H9 (cell line): ENCODE measurements at regions not wholly inside any gene's neighbourhood (a gene's known extent, or its start where the extent isn't known, plus 50 kb on each side); places are given as distances from the start of the nearest gene placed in this dataset.

Experiments used
- DNase-seq: peaks from one replicate; pipeline ENCODE4 v3.0.0-alpha.2; 2017
- H2AFZ ChIP-seq: one replicate; pipeline ENCODE4 v1.6.1; 2013; ENCODE audit warnings: mild to moderate bottlenecking, low read length, control low read depth, moderate library complexity
- H2AK5ac ChIP-seq: 2 replicates; pipeline ENCODE4 v1.6.1; 2013; ENCODE audit warnings: low read length, control low read depth, mixed read lengths; ENCODE audit not compliant: insufficient read length
- H2BK120ac ChIP-seq: one replicate; pipeline ENCODE4 v1.6.1; 2013; ENCODE audit warnings: low read depth, mild to moderate bottlenecking, low read length, control low read depth, inconsistent platforms; ENCODE audit not compliant: poor library complexity, severe bottlenecking
- H2BK12ac ChIP-seq: 2 replicates; pipeline ENCODE4 v1.6.1; 2013; ENCODE audit warnings: low read length, control low read depth, mixed read lengths, low read depth; ENCODE audit not compliant: insufficient read length
- H2BK15ac ChIP-seq: 2 replicates; pipeline ENCODE4 v1.6.1; 2013; ENCODE audit warnings: low read depth, low read length, control low read depth
- H2BK20ac ChIP-seq: one replicate; pipeline ENCODE4 v1.6.1; 2013; ENCODE audit warnings: low read depth, mild to moderate bottlenecking, low read length, control low read depth, inconsistent platforms; ENCODE audit not compliant: poor library complexity, severe bottlenecking
- H2BK5ac ChIP-seq: 2 replicates; pipeline ENCODE4 v1.6.1; 2013; ENCODE audit warnings: low read length, control low read depth, mixed read lengths; ENCODE audit not compliant: insufficient read length
- H3K14ac ChIP-seq: 2 replicates; pipeline ENCODE4 v1.6.1; 2013; ENCODE audit warnings: low read length, control low read depth; ENCODE audit not compliant: insufficient read depth
- H3K18ac ChIP-seq: 2 replicates; pipeline ENCODE4 v1.6.1; 2013; ENCODE audit warnings: low read depth, mild to moderate bottlenecking, mixed read lengths, low read length, control low read depth; ENCODE audit not compliant: insufficient read length
- H3K23ac ChIP-seq: 2 replicates; pipeline ENCODE4 v1.6.1; 2013; ENCODE audit warnings: low read length, control low read depth, mixed read lengths, low read depth; ENCODE audit not compliant: insufficient read length
- H3K23me2 ChIP-seq: 2 replicates; pipeline ENCODE4 v1.6.1; 2013; ENCODE audit warnings: low read depth, mild to moderate bottlenecking, mixed read lengths, low read length, control low read depth; ENCODE audit not compliant: insufficient read length, poor library complexity, severe bottlenecking
- H3K27ac ChIP-seq: 2 replicates; pipeline ENCODE4 v1.5.1; 2013; ENCODE audit warnings: low read length, control low read depth, mixed read lengths, low read depth; ENCODE audit not compliant: insufficient read length
- H3K27me3 ChIP-seq: 2 replicates; pipeline ENCODE4 v1.6.1; 2013; ENCODE audit warnings: low read length, control low read depth, inconsistent platforms; ENCODE audit not compliant: insufficient read depth
- H3K4ac ChIP-seq: 2 replicates; pipeline ENCODE4 v1.6.1; 2013; ENCODE audit warnings: low read depth, mild to moderate bottlenecking, control low read depth, inconsistent platforms, low read length, moderate library complexity
- H3K4me1 ChIP-seq: 2 replicates; pipeline ENCODE4 v1.6.1; 2013; ENCODE audit warnings: low read length, control low read depth, inconsistent platforms; ENCODE audit not compliant: insufficient read depth
- H3K4me2 ChIP-seq: 2 replicates; pipeline ENCODE4 v1.6.1; 2013; ENCODE audit warnings: low read length, control low read depth, mixed read lengths; ENCODE audit not compliant: insufficient read length, insufficient read depth
- H3K56ac ChIP-seq: 2 replicates; pipeline ENCODE4 v1.6.1; 2013; ENCODE audit warnings: low read depth, mild to moderate bottlenecking, mixed read lengths, low read length, control low read depth; ENCODE audit not compliant: insufficient read length
- H3K79me1 ChIP-seq: 2 replicates; pipeline ENCODE4 v1.6.1; 2013; ENCODE audit warnings: low read depth, mild to moderate bottlenecking, moderate library complexity, low read length, control low read depth, inconsistent platforms; ENCODE audit not compliant: insufficient read depth, poor library complexity, severe bottlenecking
- H3K79me2 ChIP-seq: 2 replicates; pipeline ENCODE4 v1.6.1; 2013; ENCODE audit warnings: low read length, control low read depth, inconsistent platforms; ENCODE audit not compliant: insufficient read depth
- H3K9ac ChIP-seq: 2 replicates; pipeline ENCODE4 v1.6.1; 2013; ENCODE audit warnings: low read length, control low read depth, mixed read lengths; ENCODE audit not compliant: insufficient read length; ENCODE audit errors: extremely low read depth
- H3K9me3 ChIP-seq: one replicate; pipeline ENCODE4 v1.6.1; 2013; ENCODE audit warnings: low read depth, low read length, inconsistent platforms; ENCODE audit not compliant: control insufficient read depth
- H3T11ph ChIP-seq: one replicate; pipeline ENCODE4 v1.6.1; 2013; ENCODE audit warnings: mild to moderate bottlenecking, low read length, control low read depth, inconsistent platforms
- H4K20me1 ChIP-seq: one replicate; pipeline ENCODE4 v1.6.1; 2013; ENCODE audit not compliant: control insufficient read depth, insufficient read length, insufficient read depth
- H4K5ac ChIP-seq: 2 replicates; pipeline ENCODE4 v1.6.1; 2013; ENCODE audit warnings: low read depth, mild to moderate bottlenecking, mixed read lengths, low read length, control low read depth; ENCODE audit not compliant: insufficient read length
- H4K8ac ChIP-seq: replicated peaks from 2 replicates; pipeline ENCODE4 v1.6.1; 2013; ENCODE audit warnings: low read length, control low read depth, mixed read lengths, low read depth; ENCODE audit not compliant: insufficient read length
- H4K91ac ChIP-seq: 2 replicates; pipeline ENCODE4 v1.6.1; 2013; ENCODE audit warnings: low read depth, mild to moderate bottlenecking, moderate library complexity, mixed read lengths, low read length, control low read depth; ENCODE audit not compliant: insufficient read length
- H3K27ac Mint-ChIP-seq, 3 experiments: 2 replicates in 2 of 3; 3 replicates in 1 of 3; pipeline ENCODE4 v1.8.0; 2020 to 2021; ENCODE audit warnings: mixed read lengths in 3 of 3, mild to moderate bottlenecking in 1 of 3, moderate library complexity in 1 of 3
- H3K27me3 Mint-ChIP-seq: 2 replicates; pipeline ENCODE4 v1.8.0; 2021; ENCODE audit warnings: low read depth, mild to moderate bottlenecking, moderate library complexity, mixed read lengths
- H3K36me3 Mint-ChIP-seq, 3 experiments: 2 replicates in 2 of 3; 3 replicates in 1 of 3; pipeline ENCODE4 v1.8.0; 2020 to 2021; ENCODE audit warnings: low read depth in 3 of 3, mixed read lengths in 3 of 3; ENCODE audit not compliant: insufficient read depth in 1 of 3
- H3K4me1 Mint-ChIP-seq, 2 experiments: 2 replicates each; pipeline ENCODE4 v1.8.0; 2020; ENCODE audit warnings: mixed read lengths in 2 of 2
- H3K4me3 Mint-ChIP-seq, 2 experiments: 2 replicates in 1 of 2; 3 replicates in 1 of 2; pipeline ENCODE4 v1.8.0; 2020 to 2021; ENCODE audit warnings: mild to moderate bottlenecking in 2 of 2, mixed read lengths in 2 of 2, moderate library complexity in 1 of 2
- H3K9me3 Mint-ChIP-seq, 2 experiments: 2 replicates in 1 of 2; 3 replicates in 1 of 2; pipeline ENCODE4 v1.8.0; 2020; ENCODE audit warnings: mild to moderate bottlenecking in 2 of 2, mixed read lengths in 2 of 2, moderate library complexity in 1 of 2
- WGBS: extraction: QIAGEN DNeasy Blood & Tissue Kit; methylation state at CpG from one replicate; pipeline ENCODE4 v1.1.7; 2013; ENCODE audit warnings: missing lambda C conversion rate, low lambda C conversion rate, mixed read lengths; ENCODE audit not compliant: insufficient read length; ENCODE audit errors: extremely low coverage; 5-methylcytosine and 5-hydroxymethylcytosine counted together
- TF ChIP-seq, protein P1 (sequence below): fragments of 200-600 bp; sonication (generic); conservative IDR thresholded peaks from 3 replicates; pipeline ENCODE4 v1.8.0; 2021; ENCODE audit warnings: antibody characterized with exemption, mild to moderate bottlenecking

GRCh38 chr5:126234563-126235195 lies 188.5 kb upstream of the GRAMD2B start:
- H3K27ac Mint-ChIP-seq: no peak overlapping the region
- Histone ChIP-seq H3K27ac (no peak overlapping the region), H3K9ac (no peak overlapping the region), H3K23ac (no peak overlapping the region), H4K91ac (no peak overlapping the region), H3K23me2 (no peaks in the 10 kb centered on the region), H3T11ph (no peak overlapping the region), H3K79me1 (no peaks in the 10 kb centered on the region), H4K8ac (no peak overlapping the region), H4K5ac (no peak overlapping the region), H2BK5ac (no peak overlapping the region), H3K9me3 (no peaks in the 10 kb centered on the region), H3K27me3 (no peaks in the 10 kb centered on the region), H3K4me1 (no peaks in the 10 kb centered on the region), H2BK12ac (no peak overlapping the region), H3K79me2 (no peaks in the 10 kb centered on the region), H3K18ac (no peak overlapping the region), H4K20me1 (no peaks in the 10 kb centered on the region), H3K4ac (no peak overlapping the region), H3K56ac (no peak overlapping the region), H2AFZ (no peak overlapping the region), H3K14ac (no peak overlapping the region), H2BK20ac (no peak overlapping the region), H2AK5ac (no peak overlapping the region), H3K4me2 (no peak overlapping the region), H2BK15ac (no peak overlapping the region), H2BK120ac (no peak overlapping the region)
- no peak overlapping the region for H3K4me3 Mint-ChIP-seq
- no peaks in the 10 kb centered on the region for H3K27me3 Mint-ChIP-seq
- TF ChIP-seq, protein P1, sequence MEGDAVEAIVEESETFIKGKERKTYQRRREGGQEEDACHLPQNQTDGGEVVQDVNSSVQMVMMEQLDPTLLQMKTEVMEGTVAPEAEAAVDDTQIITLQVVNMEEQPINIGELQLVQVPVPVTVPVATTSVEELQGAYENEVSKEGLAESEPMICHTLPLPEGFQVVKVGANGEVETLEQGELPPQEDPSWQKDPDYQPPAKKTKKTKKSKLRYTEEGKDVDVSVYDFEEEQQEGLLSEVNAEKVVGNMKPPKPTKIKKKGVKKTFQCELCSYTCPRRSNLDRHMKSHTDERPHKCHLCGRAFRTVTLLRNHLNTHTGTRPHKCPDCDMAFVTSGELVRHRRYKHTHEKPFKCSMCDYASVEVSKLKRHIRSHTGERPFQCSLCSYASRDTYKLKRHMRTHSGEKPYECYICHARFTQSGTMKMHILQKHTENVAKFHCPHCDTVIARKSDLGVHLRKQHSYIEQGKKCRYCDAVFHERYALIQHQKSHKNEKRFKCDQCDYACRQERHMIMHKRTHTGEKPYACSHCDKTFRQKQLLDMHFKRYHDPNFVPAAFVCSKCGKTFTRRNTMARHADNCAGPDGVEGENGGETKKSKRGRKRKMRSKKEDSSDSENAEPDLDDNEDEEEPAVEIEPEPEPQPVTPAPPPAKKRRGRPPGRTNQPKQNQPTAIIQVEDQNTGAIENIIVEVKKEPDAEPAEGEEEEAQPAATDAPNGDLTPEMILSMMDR: peak; percentile 89
- DNase-seq: peak; percentile 53
- no peaks in the 10 kb centered on the region; a peak in 2 of 7 replicates for H3K36me3 Mint-ChIP-seq
- peaks cover 9 to 19% of the 10 kb centered on the region in 2 experiments for H3K4me1 Mint-ChIP-seq
- no CpG with 5 or more reads among the region's 7 CpGs for WGBS
- peaks cover 0 to 5% of the 10 kb centered on the region in 2 experiments; a peak in 3 of 5 replicates for H3K9me3 Mint-ChIP-seq
